GM12872 (cell line): ENCODE measurements at regions not wholly inside any gene's neighbourhood (a gene's known extent, or its start where the extent isn't known, plus 50 kb on each side); places are given as distances from the start of the nearest gene placed in this dataset.

Source experiments
- TF ChIP-seq, protein P1 (sequence below): IDR thresholded peaks from 3 replicates; pipeline ENCODE4 v1.5.1; 2011; ENCODE audit warnings: low read depth, mild to moderate bottlenecking, low read length, moderate library complexity; ENCODE audit not compliant: insufficient read depth

GRCh38 chr15:31495281-31495680 is 168.6 kb downstream of the KLF13 start:
- TF ChIP-seq, protein P1, sequence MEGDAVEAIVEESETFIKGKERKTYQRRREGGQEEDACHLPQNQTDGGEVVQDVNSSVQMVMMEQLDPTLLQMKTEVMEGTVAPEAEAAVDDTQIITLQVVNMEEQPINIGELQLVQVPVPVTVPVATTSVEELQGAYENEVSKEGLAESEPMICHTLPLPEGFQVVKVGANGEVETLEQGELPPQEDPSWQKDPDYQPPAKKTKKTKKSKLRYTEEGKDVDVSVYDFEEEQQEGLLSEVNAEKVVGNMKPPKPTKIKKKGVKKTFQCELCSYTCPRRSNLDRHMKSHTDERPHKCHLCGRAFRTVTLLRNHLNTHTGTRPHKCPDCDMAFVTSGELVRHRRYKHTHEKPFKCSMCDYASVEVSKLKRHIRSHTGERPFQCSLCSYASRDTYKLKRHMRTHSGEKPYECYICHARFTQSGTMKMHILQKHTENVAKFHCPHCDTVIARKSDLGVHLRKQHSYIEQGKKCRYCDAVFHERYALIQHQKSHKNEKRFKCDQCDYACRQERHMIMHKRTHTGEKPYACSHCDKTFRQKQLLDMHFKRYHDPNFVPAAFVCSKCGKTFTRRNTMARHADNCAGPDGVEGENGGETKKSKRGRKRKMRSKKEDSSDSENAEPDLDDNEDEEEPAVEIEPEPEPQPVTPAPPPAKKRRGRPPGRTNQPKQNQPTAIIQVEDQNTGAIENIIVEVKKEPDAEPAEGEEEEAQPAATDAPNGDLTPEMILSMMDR = no peak

- TF ChIP-seq, protein P1 = no peak
These were observed 171.2 kb downstream of the KLF13 start for GRCh38 chr15:31497838-31498237.

- TF ChIP-seq, protein P1 = no peak
These were observed 171.7 kb downstream of the KLF13 start for GRCh38 chr15:31498329-31498728.

GRCh38 chr15:31498756-31499155 is 172.1 kb downstream of the KLF13 start:
- TF ChIP-seq, protein P1 = no peak

DNA sequence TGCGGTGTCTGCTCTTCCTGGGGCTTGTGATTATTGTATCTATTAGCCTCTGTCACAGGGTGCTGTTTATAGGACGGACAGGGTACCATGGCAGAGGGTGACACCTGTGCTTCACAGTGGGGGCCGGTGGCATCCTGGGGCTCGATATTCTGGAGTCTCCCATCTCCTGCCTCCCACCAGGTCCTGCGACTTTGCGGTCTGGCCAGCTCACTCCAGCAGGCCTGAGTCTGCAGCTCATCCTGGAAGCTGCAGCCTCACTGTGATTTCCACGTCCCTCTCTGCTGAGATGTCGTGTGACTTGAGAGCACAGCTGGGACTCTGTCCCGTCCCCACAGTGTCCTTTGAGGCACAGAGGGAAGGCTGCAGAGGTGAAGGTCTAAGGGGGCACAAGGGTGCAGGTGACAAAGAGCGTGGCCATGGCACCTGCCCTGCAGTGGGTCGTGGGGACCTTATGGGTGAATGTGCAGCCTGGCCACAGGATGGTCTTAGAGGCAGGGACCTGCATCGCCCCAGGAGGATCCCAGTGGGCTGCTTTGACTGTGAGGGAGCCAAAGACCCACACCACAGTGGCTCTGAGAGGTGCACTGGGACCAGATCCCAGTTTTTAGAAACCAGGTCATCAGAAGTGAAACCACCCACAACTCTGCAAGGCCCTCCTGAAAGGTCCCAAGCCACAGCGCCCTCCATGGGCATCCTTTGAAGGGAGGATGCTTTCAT is 172.8 kb downstream of the KLF13 start:
- TF ChIP-seq, protein P1 = no peak

GRCh38 chr15:31499953-31500765 is 173.5 kb downstream of the KLF13 start:
- TF ChIP-seq, protein P1 = no peak

- TF ChIP-seq, protein P1 = no peak
These were observed 174.3 kb downstream of the KLF13 start for GRCh38 chr15:31500766-31501449.
